ENCODE measurements at regions not wholly inside any gene's neighbourhood (a gene's known extent, or its start where the extent isn't known, plus 50 kb on each side); places are given as distances from the start of the nearest gene placed in this dataset.

- Mint-ChIP-seq H3K4me1 (no peaks in the 10 kb centered on the region), H3K36me3 (no peaks in the 10 kb centered on the region), H3K4me3 (no peak overlapping the region), H3K27me3 (ENCODE audit: low read depth in 3 of 3) (peaks cover 0 to 5% (median 2%) of the 10 kb centered on the region in 3 donors), H3K9me3 (peaks cover 0 to 8% (median 4%) of the 10 kb centered on the region in 7 donors), H3K27ac (no peak overlapping the region)
- H3K79me2 ChIP-seq (ENCODE audit: insufficient read depth, low read length), result no peaks in the 10 kb centered on the region
- TF ChIP-seq, protein P1, sequence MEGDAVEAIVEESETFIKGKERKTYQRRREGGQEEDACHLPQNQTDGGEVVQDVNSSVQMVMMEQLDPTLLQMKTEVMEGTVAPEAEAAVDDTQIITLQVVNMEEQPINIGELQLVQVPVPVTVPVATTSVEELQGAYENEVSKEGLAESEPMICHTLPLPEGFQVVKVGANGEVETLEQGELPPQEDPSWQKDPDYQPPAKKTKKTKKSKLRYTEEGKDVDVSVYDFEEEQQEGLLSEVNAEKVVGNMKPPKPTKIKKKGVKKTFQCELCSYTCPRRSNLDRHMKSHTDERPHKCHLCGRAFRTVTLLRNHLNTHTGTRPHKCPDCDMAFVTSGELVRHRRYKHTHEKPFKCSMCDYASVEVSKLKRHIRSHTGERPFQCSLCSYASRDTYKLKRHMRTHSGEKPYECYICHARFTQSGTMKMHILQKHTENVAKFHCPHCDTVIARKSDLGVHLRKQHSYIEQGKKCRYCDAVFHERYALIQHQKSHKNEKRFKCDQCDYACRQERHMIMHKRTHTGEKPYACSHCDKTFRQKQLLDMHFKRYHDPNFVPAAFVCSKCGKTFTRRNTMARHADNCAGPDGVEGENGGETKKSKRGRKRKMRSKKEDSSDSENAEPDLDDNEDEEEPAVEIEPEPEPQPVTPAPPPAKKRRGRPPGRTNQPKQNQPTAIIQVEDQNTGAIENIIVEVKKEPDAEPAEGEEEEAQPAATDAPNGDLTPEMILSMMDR (IDR thresholded peaks at IDR 0.05), result no peak
- no peaks in the 10 kb centered on the region for H3K9me3 ChIP-seq (replicated peaks in 1 of 2; ENCODE audit: control insufficient read depth in 1 of 2, insufficient read depth in 1 of 2, low read length in 2 of 2)
- no peak overlapping the region for H3K9ac ChIP-seq (ENCODE audit: insufficient read depth, low read length, poor library complexity, severe bottlenecking)
- WGBS (ENCODE audit: insufficient coverage), result 89% methylated on average over 3 of the region's 3 CpGs
- intact Hi-C loops (cut with micrococcal nuclease), result no loop called here
- no peak overlapping the region for H2AFZ ChIP-seq (ENCODE audit: insufficient read depth, low read depth, low read length, poor library complexity, severe bottlenecking)
- no peaks in the 10 kb centered on the region for H4K20me1 ChIP-seq (ENCODE audit: insufficient read depth, low read length)
- no peak overlapping the region for H3K27ac ChIP-seq (ENCODE audit: low read depth in 1 of 2, low read length in 2 of 2)
- H3K4me2 ChIP-seq (replicated peaks; ENCODE audit: extremely low read depth, low read length, poor library complexity, severe bottlenecking), result no peak overlapping the region
- DNase-seq, result no peak
- H3K36me3 ChIP-seq (replicated peaks in 1 of 2; ENCODE audit: control insufficient read depth in 1 of 2, insufficient read depth in 2 of 2, low read length in 2 of 2), result no peaks in the 10 kb centered on the region
- H3K4me3 ChIP-seq (replicated peaks in 1 of 3; ENCODE audit: low read depth in 2 of 3, low read length in 3 of 3), result no peak overlapping the region
- H3K4me1 ChIP-seq (ENCODE audit: control insufficient read depth in 1 of 2, insufficient read depth in 2 of 2, low read length in 2 of 2), result no peaks in the 10 kb centered on the region
- no peaks in the 10 kb centered on the region for H3K27me3 ChIP-seq (ENCODE audit: control insufficient read depth in 2 of 2, insufficient read depth in 2 of 2, low read length in 2 of 2)
Measured at GRCh38 chr3:189108735-189109134, 63.0 kb upstream of the TPRG1 start.

- Histone ChIP-seq H3K4me3 (replicated peaks in 1 of 3; ENCODE audit: low read depth in 2 of 3, low read length in 3 of 3) (no peak overlapping the region), H3K9me3 (replicated peaks in 1 of 2; ENCODE audit: control insufficient read depth in 1 of 2, insufficient read depth in 1 of 2, low read length in 2 of 2) (no peaks in the 10 kb centered on the region), H3K27ac (ENCODE audit: low read depth in 1 of 2, low read length in 2 of 2) (no peak overlapping the region), H3K9ac (ENCODE audit: insufficient read depth, low read length, poor library complexity, severe bottlenecking) (no peak overlapping the region), H3K4me2 (replicated peaks; ENCODE audit: extremely low read depth, low read length, poor library complexity, severe bottlenecking) (no peak overlapping the region), H4K20me1 (ENCODE audit: insufficient read depth, low read length) (no peaks in the 10 kb centered on the region), H3K27me3 (ENCODE audit: control insufficient read depth in 2 of 2, insufficient read depth in 2 of 2, low read length in 2 of 2) (no peaks in the 10 kb centered on the region), H3K36me3 (replicated peaks in 1 of 2; ENCODE audit: control insufficient read depth in 1 of 2, insufficient read depth in 2 of 2, low read length in 2 of 2) (no peaks in the 10 kb centered on the region), H2AFZ (ENCODE audit: insufficient read depth, low read depth, low read length, poor library complexity, severe bottlenecking) (no peak overlapping the region), H3K79me2 (ENCODE audit: insufficient read depth, low read length) (no peaks in the 10 kb centered on the region), H3K4me1 (ENCODE audit: control insufficient read depth in 1 of 2, insufficient read depth in 2 of 2, low read length in 2 of 2) (no peaks in the 10 kb centered on the region)
- no peak for DNase-seq
- TF ChIP-seq, protein P1 (IDR thresholded peaks at IDR 0.05), result no peak
- H3K4me1 Mint-ChIP-seq, result no peaks in the 10 kb centered on the region
- H3K36me3 Mint-ChIP-seq, result no peaks in the 10 kb centered on the region
- intact Hi-C loops (cut with micrococcal nuclease), result no loop called here
- WGBS (ENCODE audit: insufficient coverage), result 80% methylated on average over 7 of the region's 8 CpGs
- peaks cover 0 to 5% (median 2%) of the 10 kb centered on the region in 3 donors for H3K27me3 Mint-ChIP-seq (ENCODE audit: low read depth in 3 of 3)
- no peak overlapping the region for H3K27ac Mint-ChIP-seq
- H3K9me3 Mint-ChIP-seq, result peaks cover 0 to 8% (median 4%) of the 10 kb centered on the region in 7 donors
- peak overlapping the region in 1 of 2 donors; percentile 3 for H3K4me3 Mint-ChIP-seq
Measured at GRCh38 chr3:189109145-189109544, 62.6 kb upstream of the TPRG1 start.

Data from CD14-positive monocyte (primary cell).